CD4-positive, CD25-positive, alpha-beta regulatory T cell (primary cell): ENCODE measurements at regions not wholly inside any gene's neighbourhood (a gene's known extent, or its start where the extent isn't known, plus 50 kb on each side); places are given as distances from the start of the nearest gene placed in this dataset.

Experiments
- ATAC-seq, 2 donors: fragments of 150-1000 bp; cut with Tn5 transposase; one replicate each; pipeline ENCODE4 v1.10.0; 2021; ENCODE audit warnings: low read depth in 2 of 2, moderate number of reproducible peaks in 2 of 2, moderate library complexity in 1 of 2
- DNase-seq, 3 donors: peaks; one replicate each; pipeline versions ENCODE4 v3.0.0 to v3.0.0-alpha.2; 2012 to 2022; ENCODE audit warnings: mixed read lengths in 1 of 3
- H3K27ac ChIP-seq: one replicate; pipeline ENCODE4 v1.7.0; 2013; ENCODE audit warnings: mild to moderate bottlenecking, low read length; ENCODE audit not compliant: insufficient read depth, poor library complexity, severe bottlenecking
- H3K27me3 ChIP-seq: one replicate; pipeline ENCODE4 v1.7.0; 2013; ENCODE audit warnings: low read length; ENCODE audit not compliant: control insufficient read depth, insufficient read depth
- H3K36me3 ChIP-seq: one replicate; pipeline ENCODE4 v1.7.0; 2013; ENCODE audit warnings: mild to moderate bottlenecking, low read length, moderate library complexity; ENCODE audit not compliant: control insufficient read depth, insufficient read depth
- H3K4me1 ChIP-seq: 2 replicates; pipeline ENCODE4 v1.7.0; 2013; ENCODE audit warnings: mild to moderate bottlenecking, low read length; ENCODE audit not compliant: insufficient read depth, control insufficient read depth, poor library complexity, severe bottlenecking
- H3K4me3 ChIP-seq: one replicate; pipeline ENCODE4 v1.7.0; 2013; ENCODE audit warnings: low read depth, mild to moderate bottlenecking, low read length, moderate library complexity
- H3K9me3 ChIP-seq, 2 experiments: 1 replicate in 1 of 2; 2 replicates in 1 of 2; pipeline ENCODE4 v1.7.0; 2013; ENCODE audit warnings: low read length in 2 of 2, mild to moderate bottlenecking in 1 of 2, moderate library complexity in 1 of 2; ENCODE audit not compliant: control insufficient read depth in 2 of 2
- H3K27ac Mint-ChIP-seq, 3 donors: one replicate each; pipeline ENCODE4 v1.8.0; 2020 to 2022; ENCODE audit warnings: mild to moderate bottlenecking in 3 of 3, mixed read lengths in 3 of 3, moderate library complexity in 2 of 3
- H3K27me3 Mint-ChIP-seq: one replicate; pipeline ENCODE4 v1.8.0; 2022; ENCODE audit warnings: mild to moderate bottlenecking, mixed read lengths
- H3K36me3 Mint-ChIP-seq: one replicate; pipeline ENCODE4 v1.8.0; 2020; ENCODE audit warnings: mixed read lengths
- H3K4me1 Mint-ChIP-seq, 4 donors: one replicate each; pipeline ENCODE4 v1.8.0; 2020 to 2022; ENCODE audit warnings: mixed read lengths in 4 of 4, mild to moderate bottlenecking in 1 of 4
- H3K4me3 Mint-ChIP-seq, 4 donors: one replicate each; pipeline ENCODE4 v1.8.0; 2020 to 2022; ENCODE audit warnings: mild to moderate bottlenecking in 4 of 4, mixed read lengths in 4 of 4, moderate library complexity in 3 of 4
- H3K9me3 Mint-ChIP-seq, 7 donors: one replicate each; pipeline ENCODE4 v1.8.0; 2020 to 2022; ENCODE audit warnings: mixed read lengths in 7 of 7, mild to moderate bottlenecking in 3 of 7, moderate library complexity in 2 of 7

DNA sequence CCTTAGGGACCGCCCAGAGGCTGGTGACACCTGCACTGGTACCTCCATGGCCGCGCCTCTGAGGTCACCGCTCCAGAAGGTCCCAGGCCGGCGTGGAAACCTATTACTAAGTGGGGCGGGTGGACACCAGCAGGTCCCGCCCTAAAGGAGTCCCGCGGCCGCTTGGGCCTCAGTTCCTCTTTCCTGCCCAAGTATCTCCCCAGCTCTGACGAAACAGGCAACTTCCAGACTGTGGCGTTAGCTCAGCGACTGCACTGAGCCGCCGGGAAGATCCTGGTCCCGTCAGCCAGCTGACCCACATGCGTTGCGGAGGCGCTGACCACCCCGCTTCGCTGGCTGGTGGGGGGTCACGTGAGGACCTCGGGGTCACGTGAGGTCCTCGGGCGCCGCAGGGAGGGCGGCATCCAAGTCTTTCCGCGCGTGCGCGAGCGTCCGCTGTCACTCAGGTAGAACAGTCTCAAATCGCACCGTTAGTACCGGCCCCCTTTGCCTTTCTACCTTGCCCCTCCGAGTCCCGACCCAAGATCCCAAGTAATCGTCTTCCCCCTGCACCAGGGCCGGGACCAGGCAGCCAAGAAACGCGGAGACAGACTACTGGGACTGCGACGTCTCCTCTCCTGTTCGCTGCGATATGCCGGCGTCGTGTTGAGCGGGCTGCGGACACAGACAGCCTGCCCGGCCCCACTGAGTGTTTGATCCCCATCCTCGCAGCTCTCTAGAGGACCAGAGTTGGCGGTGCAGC is 53.7 kb upstream of the KDM4C start:
- ATAC-seq (peak; percentile 87 to 90), DNase-seq (peak; percentile 70 to 95 (median 78))
- peak overlapping the region; percentile 92 to 99 (median 96) for H3K27ac Mint-ChIP-seq
- peaks cover 0 to 30% (median 8%) of the 10 kb centered on the region in 4 donors for H3K4me1 Mint-ChIP-seq
- peak overlapping the region; percentile 93 for H3K27ac ChIP-seq
- H3K9me3 Mint-ChIP-seq = no peaks in the 10 kb centered on the region
- H3K27me3 Mint-ChIP-seq = no peaks in the 10 kb centered on the region
- H3K4me1 ChIP-seq = peaks cover 8% of the 10 kb centered on the region
- no peaks in the 10 kb centered on the region for H3K36me3 ChIP-seq
- H3K27me3 ChIP-seq = no peaks in the 10 kb centered on the region
- no peaks in the 10 kb centered on the region for H3K9me3 ChIP-seq
- peak overlapping the region; percentile 92 to 97 (median 94) for H3K4me3 Mint-ChIP-seq
- H3K4me3 ChIP-seq = peak overlapping the region; percentile 73
- H3K36me3 Mint-ChIP-seq = no peaks in the 10 kb centered on the region

DNA sequence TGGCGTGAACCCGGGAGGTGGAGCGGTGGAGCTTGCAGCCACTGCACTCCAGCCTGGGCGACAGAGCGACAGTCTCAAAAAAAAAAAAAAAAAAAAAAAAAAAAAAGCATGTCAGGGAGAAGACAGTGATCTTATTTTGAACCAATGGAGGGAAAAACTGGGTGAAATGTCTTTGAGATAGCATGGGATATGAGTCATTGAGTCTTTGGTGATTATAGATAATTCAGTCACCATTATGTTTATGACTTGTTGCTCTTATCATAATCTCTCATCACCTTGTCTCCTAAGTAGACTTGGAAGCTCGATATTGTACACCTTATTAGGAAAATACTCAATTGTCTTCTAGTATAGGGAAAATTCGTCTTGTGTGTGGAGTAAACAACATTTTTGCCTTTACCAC is 55.1 kb upstream of the KDM4C start:
- H3K36me3 ChIP-seq = no peaks in the 10 kb centered on the region
- H3K27ac ChIP-seq = no peak overlapping the region
- H3K4me1 Mint-ChIP-seq = peaks cover 0 to 30% (median 8%) of the 10 kb centered on the region in 4 donors
- no peak for ATAC-seq
- no peaks in the 10 kb centered on the region for H3K27me3 Mint-ChIP-seq
- H3K9me3 ChIP-seq = no peaks in the 10 kb centered on the region
- H3K36me3 Mint-ChIP-seq = no peaks in the 10 kb centered on the region
- H3K4me3 ChIP-seq = peak overlapping the region; percentile 73
- no peaks in the 10 kb centered on the region for H3K27me3 ChIP-seq
- peak overlapping the region; percentile 92 to 97 (median 94) for H3K4me3 Mint-ChIP-seq
- peaks cover 8% of the 10 kb centered on the region for H3K4me1 ChIP-seq
- no peaks in the 10 kb centered on the region for H3K9me3 Mint-ChIP-seq
- peak overlapping the region; percentile 92 to 99 (median 96) for H3K27ac Mint-ChIP-seq
- DNase-seq = peak in 1 of 3 donors; percentile 18

DNA sequence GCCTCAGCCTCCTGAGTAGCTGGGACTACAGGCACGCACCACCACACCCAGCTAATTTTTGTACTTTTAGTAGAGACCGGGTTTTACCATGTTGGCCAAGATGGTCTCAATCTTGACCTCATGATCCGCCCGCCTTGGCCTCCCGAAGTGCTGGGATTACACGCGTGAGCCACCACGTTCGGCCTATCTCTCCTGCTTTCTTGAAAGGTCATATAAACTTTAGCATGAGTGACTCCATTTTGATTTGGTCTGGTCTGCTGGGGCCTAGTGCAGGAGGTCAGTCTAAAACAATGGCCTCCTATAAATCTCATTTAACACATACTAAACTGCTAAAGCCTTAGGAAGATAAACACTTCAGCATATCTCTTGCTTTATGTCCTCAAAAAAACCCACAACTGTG is 50.6 kb upstream of the GLDC start:
- Mint-ChIP-seq H3K9me3 (no peaks in the 10 kb centered on the region), H3K27ac (no peak overlapping the region), H3K4me1 (peaks cover 0 to 7% (median 0%) of the 10 kb centered on the region in 4 donors), H3K36me3 (no peaks in the 10 kb centered on the region), H3K4me3 (no peak overlapping the region), H3K27me3 (peaks cover 4% of the 10 kb centered on the region)
- H3K4me1 ChIP-seq = no peaks in the 10 kb centered on the region
- H3K27me3 ChIP-seq = no peaks in the 10 kb centered on the region
- H3K27ac ChIP-seq = no peak overlapping the region
- no peaks in the 10 kb centered on the region for H3K36me3 ChIP-seq
- H3K9me3 ChIP-seq = no peaks in the 10 kb centered on the region
- ATAC-seq (no peak), DNase-seq (no peak)
- H3K4me3 ChIP-seq = no peak overlapping the region

DNA sequence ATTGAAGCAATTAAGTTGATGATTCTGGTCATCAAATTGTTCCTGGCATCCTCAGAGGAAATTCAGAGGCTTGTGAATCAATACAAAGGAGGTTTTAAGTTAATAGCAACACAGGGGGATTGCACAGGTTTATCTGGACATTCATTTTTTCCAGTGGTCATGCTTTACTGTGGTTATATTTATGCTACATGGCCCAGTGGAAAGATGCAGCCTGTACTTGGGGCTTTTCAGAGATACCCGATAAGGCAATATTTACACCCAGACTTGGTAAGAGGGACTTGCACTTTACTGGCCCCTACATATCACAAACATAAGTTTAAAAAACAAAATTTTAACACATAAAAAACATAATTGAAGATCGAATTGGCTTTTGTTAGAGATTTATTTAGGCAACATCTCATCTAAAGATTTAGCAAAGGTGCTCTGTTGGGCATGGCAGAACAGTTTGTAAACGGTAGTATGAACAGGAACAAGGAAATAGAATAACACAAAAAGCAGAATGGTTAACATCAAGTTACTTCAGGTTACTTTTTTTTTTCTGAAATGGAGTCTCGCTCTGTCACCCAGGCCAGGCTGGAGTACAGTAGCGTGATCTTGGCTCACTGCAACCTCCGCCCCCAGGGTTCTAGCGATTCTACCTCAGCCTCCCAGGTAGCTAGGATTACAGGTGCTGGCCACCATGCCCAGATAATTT is 49.7 kb upstream of the GLDC start:
- Histone ChIP-seq H3K4me1 (no peaks in the 10 kb centered on the region), H3K4me3 (no peak overlapping the region), H3K36me3 (no peaks in the 10 kb centered on the region), H3K27me3 (no peaks in the 10 kb centered on the region), H3K27ac (no peak overlapping the region), H3K9me3 (no peaks in the 10 kb centered on the region)
- Mint-ChIP-seq H3K27ac (no peak overlapping the region), H3K4me3 (no peak overlapping the region), H3K27me3 (peaks cover 4% of the 10 kb centered on the region), H3K9me3 (no peaks in the 10 kb centered on the region), H3K36me3 (no peaks in the 10 kb centered on the region), H3K4me1 (peaks cover 0 to 6% (median 0%) of the 10 kb centered on the region in 4 donors)
- DNase-seq = no peak
- no peak for ATAC-seq
